Gastroesophageal sphincter (tissue), 4 donors: ENCODE measurements at regions not wholly inside any gene's neighbourhood (a gene's known extent, or its start where the extent isn't known, plus 50 kb on each side); places are given as distances from the start of the nearest gene placed in this dataset.
"Not testable (repeated sequence)": the region's sequence is repeated elsewhere in the genome, so short reads cannot be mapped to it uniquely, and the experiment has no call there.

ENCODE experiments used
- ATAC-seq: fragments of 150-250 bp; one replicate; pipeline ENCODE4 v1.9.1; 2016; ENCODE audit warnings: mild to moderate bottlenecking, moderate library complexity
- H3K27ac ChIP-seq, 4 donors: fragments of 200-600 bp; sonication (generic) in 3 of 4; 1 replicate in 3 of 4; 2 replicates in 1 of 4; pipeline ENCODE4 v1.5.1; 2016 to 2019
- H3K27me3 ChIP-seq: fragments of 200-600 bp; sonication (generic); one replicate; pipeline ENCODE4 v1.5.1; 2019
- H3K36me3 ChIP-seq, 2 donors: fragments of 200-600 bp; sonication (generic); one replicate each; pipeline ENCODE4 v1.5.1; 2019; ENCODE audit warnings: control low read depth in 1 of 2
- H3K4me1 ChIP-seq, 3 donors: fragments of 200-600 bp; sonication (generic); 1 replicate in 2 of 3; 2 replicates in 1 of 3; pipeline ENCODE4 v1.5.1; 2016 to 2019; ENCODE audit warnings: control low read depth in 2 of 3
- H3K4me3 ChIP-seq, 2 donors: fragments of 200-600 bp; sonication (generic); one replicate each; pipeline ENCODE4 v1.5.1; 2019; ENCODE audit warnings: mild to moderate bottlenecking in 1 of 2, moderate library complexity in 1 of 2
- H3K9me3 ChIP-seq, 3 donors: fragments of 200-600 bp; sonication (generic); one replicate each; pipeline ENCODE4 v1.5.1; 2017 to 2019; ENCODE audit warnings: control low read depth in 2 of 3
- EP300 ChIP-seq: sonication (generic); formaldehyde crosslinking; IDR thresholded peaks from one replicate; pipeline ENCODE4 v1.6.1; 2017; ENCODE audit warnings: antibody characterized with exemption, mild to moderate bottlenecking
- POLR2A ChIP-seq, 2 donors: fragments of 450-650 bp; IDR thresholded peaks; one replicate each; pipeline ENCODE4 v1.6.1; 2017; ENCODE audit warnings: antibody characterized with exemption in 2 of 2, mild to moderate bottlenecking in 2 of 2, moderate library complexity in 1 of 2
- POLR2AphosphoS5 ChIP-seq: sonication (generic); formaldehyde crosslinking; IDR thresholded peaks from one replicate; pipeline ENCODE4 v1.6.1; 2017; ENCODE audit warnings: antibody characterized with exemption
- WGBS, 2 donors: methylation state at CpG; one replicate each; pipeline ENCODE4 v1.1.5; 2018; ENCODE audit warnings: low coverage in 1 of 2; 5-methylcytosine and 5-hydroxymethylcytosine counted together
- TF ChIP-seq, protein P1 (sequence below), 4 experiments: fragments of 200-600 bp in 2 of 4; fragments of 450-650 bp in 2 of 4; sonication (generic) in 1 of 4; IDR thresholded peaks; one replicate each; pipeline ENCODE4 v1.5.1; 2017 to 2019; ENCODE audit warnings: antibody characterized with exemption in 4 of 4, mild to moderate bottlenecking in 2 of 4, moderate library complexity in 2 of 4

DNA sequence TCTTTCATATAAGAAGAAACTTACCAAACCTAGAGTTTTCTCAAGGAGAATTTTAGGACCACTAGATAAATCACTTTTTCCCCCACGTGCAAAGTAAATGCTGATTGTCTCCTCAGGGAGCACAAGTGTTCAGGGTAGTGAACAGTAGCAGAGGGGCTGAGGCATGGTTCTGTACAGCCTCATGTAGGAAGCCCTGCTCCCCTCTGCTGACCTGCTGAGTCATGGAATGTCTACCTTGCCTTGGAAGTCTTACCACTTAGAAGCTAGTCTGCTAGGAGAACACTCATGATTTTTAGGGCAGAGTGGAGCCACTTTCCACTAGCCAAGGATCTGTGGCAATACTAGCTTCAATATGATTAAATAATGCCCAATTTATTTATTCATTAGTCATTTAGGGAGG, 2120.6 kb upstream of the RAG2 start:
- H3K27ac ChIP-seq, result no peak overlapping the region
- no peaks in the 10 kb centered on the region for H3K36me3 ChIP-seq
- H3K9me3 ChIP-seq, result no peaks in the 10 kb centered on the region
- WGBS, 2 donors, result 47 to 50% methylated on average over 1 of the region's 1 CpG
- no peak for ATAC-seq
- peaks cover 0 to 9% (median 0%) of the 10 kb centered on the region in 3 donors for H3K4me1 ChIP-seq
- TF ChIP-seq EP300 (no peak), POLR2AphosphoS5 (no peak), POLR2A (IDR thresholded peaks at IDR 0.05) (no peak)
- TF ChIP-seq, protein P1, sequence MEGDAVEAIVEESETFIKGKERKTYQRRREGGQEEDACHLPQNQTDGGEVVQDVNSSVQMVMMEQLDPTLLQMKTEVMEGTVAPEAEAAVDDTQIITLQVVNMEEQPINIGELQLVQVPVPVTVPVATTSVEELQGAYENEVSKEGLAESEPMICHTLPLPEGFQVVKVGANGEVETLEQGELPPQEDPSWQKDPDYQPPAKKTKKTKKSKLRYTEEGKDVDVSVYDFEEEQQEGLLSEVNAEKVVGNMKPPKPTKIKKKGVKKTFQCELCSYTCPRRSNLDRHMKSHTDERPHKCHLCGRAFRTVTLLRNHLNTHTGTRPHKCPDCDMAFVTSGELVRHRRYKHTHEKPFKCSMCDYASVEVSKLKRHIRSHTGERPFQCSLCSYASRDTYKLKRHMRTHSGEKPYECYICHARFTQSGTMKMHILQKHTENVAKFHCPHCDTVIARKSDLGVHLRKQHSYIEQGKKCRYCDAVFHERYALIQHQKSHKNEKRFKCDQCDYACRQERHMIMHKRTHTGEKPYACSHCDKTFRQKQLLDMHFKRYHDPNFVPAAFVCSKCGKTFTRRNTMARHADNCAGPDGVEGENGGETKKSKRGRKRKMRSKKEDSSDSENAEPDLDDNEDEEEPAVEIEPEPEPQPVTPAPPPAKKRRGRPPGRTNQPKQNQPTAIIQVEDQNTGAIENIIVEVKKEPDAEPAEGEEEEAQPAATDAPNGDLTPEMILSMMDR (IDR thresholded peaks at IDR 0.05), result no peak
- H3K27me3 ChIP-seq, result no peaks in the 10 kb centered on the region
- no peak overlapping the region for H3K4me3 ChIP-seq

GRCh38 chr11:38718049-38718448, 2120.0 kb upstream of the RAG2 start:
- H3K36me3 ChIP-seq, result no peaks in the 10 kb centered on the region
- no peak overlapping the region for H3K27ac ChIP-seq
- no peak for ATAC-seq

DNA sequence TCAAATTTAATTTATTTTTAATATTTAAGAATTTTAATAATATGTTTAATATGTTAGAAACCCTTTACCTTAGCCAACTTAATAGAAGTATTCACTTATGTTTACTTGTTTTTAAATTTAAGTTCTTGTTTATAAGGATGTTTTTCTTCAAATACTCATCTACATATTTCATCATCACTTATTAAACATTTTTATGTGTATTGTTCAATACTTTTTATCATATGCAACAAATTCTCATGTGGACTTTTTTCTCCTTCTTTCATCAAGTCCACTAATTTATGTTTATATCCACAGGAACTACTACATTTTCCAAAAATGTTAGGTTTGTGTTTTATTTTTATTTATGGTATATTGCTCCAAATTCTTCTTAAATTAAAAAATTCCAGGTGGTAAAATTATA, 2113.1 kb upstream of the RAG2 start:
- TF ChIP-seq POLR2AphosphoS5, result no peak
- TF ChIP-seq, protein P1 (IDR thresholded peaks at IDR 0.05), result no peak
- Histone ChIP-seq H3K27ac (no peak overlapping the region), H3K27me3 (no peaks in the 10 kb centered on the region), H3K4me3 (no peak overlapping the region), H3K36me3 (no peaks in the 10 kb centered on the region), H3K9me3 (no peaks in the 10 kb centered on the region), H3K4me1 (no peaks in the 10 kb centered on the region)
- no peak for ATAC-seq

More at GRCh38 chr11:38718049-38718448, 2120.0 kb upstream of the RAG2 start:
- no peaks in the 10 kb centered on the region for H3K9me3 ChIP-seq
- H3K27me3 ChIP-seq, result no peaks in the 10 kb centered on the region
- 30 to 57% methylated on average over 2 of the region's 2 CpGs for WGBS, 2 donors
- TF ChIP-seq POLR2A (IDR thresholded peaks at IDR 0.05) (no peak), EP300 (no peak), POLR2AphosphoS5 (no peak)
- TF ChIP-seq, protein P1 (IDR thresholded peaks at IDR 0.05), result no peak
- H3K4me1 ChIP-seq, result peaks cover 0 to 9% (median 0%) of the 10 kb centered on the region in 3 donors
- no peak overlapping the region for H3K4me3 ChIP-seq

DNA sequence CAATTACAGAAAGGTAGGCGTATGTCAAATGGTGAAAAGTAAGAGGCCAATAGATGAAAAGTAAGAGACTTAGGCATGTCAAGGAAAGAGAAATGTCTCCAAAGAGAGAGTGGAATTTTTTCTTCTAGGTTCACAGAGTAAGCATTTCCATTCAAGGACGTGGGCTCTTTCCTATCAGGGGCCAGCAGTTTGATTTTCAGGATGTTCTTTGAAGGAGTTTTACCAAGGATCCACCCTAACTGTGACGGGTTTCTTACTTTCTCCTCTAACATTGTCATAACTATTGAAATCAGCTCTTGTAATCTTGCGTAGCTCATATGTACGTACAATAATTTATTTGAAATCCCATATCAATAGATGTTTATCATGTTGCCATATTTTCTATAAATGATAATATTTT, 2112.2 kb upstream of the RAG2 start:
- 78 to 82% methylated on average over 5 of the region's 5 CpGs for WGBS, 2 donors
- no peaks in the 10 kb centered on the region for H3K9me3 ChIP-seq
- H3K4me3 ChIP-seq, result no peak overlapping the region
- H3K4me1 ChIP-seq, result no peaks in the 10 kb centered on the region
- TF ChIP-seq, protein P1 (IDR thresholded peaks at IDR 0.05), result no peak
- TF ChIP-seq POLR2AphosphoS5 (no peak), EP300 (no peak), POLR2A (IDR thresholded peaks at IDR 0.05) (no peak)
- no peak for ATAC-seq
- no peak overlapping the region for H3K27ac ChIP-seq
- no peaks in the 10 kb centered on the region for H3K36me3 ChIP-seq
- H3K27me3 ChIP-seq, result no peaks in the 10 kb centered on the region

GRCh38 chr11:38700111-38700510, 2102.1 kb upstream of the RAG2 start:
- no peaks in the 10 kb centered on the region for H3K4me1 ChIP-seq
- WGBS, 2 donors, result 51 to 64% methylated on average over 2 of the region's 2 CpGs
- H3K27ac ChIP-seq, result no peak overlapping the region
- no peaks in the 10 kb centered on the region for H3K27me3 ChIP-seq
- TF ChIP-seq POLR2AphosphoS5 (no peak), EP300 (no peak)
- H3K36me3 ChIP-seq, result no peaks in the 10 kb centered on the region
- H3K4me3 ChIP-seq, result no peak overlapping the region
- no peaks in the 10 kb centered on the region for H3K9me3 ChIP-seq
- ATAC-seq, result no peak

- no CpG with 5 or more reads among the region's 1 CpG for WGBS, 2 donors
- H3K36me3 ChIP-seq, result no peaks in the 10 kb centered on the region
- H3K4me1 ChIP-seq, result no peaks in the 10 kb centered on the region
- no peaks in the 10 kb centered on the region for H3K27me3 ChIP-seq
- no peak overlapping the region for H3K27ac ChIP-seq
- H3K9me3 ChIP-seq, result no peaks in the 10 kb centered on the region
- ATAC-seq, result no peak
- no peak for TF ChIP-seq POLR2AphosphoS5
- no peak for TF ChIP-seq EP300
- TF ChIP-seq, protein P1 (IDR thresholded peaks at IDR 0.05), result no peak
- no peak for TF ChIP-seq POLR2A (IDR thresholded peaks at IDR 0.05)
- H3K4me3 ChIP-seq, result no peak overlapping the region
Observed at GRCh38 chr11:38693306-38693705, 2095.3 kb upstream of the RAG2 start.

DNA sequence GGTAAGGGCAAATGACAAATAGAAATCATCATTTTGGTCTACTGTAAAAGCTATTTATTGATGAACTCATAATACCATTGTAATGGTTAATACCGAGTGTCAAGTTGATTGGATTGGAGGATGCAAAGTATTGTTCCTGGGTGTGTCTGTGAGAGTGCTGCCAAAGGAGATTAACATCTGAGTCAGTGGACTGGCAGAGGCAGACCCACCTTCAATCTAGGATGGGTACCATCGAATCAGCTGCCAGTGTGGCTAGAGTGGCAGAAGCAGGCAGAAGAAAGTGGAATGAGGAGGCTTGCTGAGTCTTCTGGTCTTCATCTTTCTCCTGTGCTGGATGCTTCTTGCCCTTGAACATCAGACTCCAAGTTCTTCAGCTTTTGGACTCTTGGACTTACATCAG, 2092.2 kb upstream of the RAG2 start:
- ATAC-seq, H3K4me1 ChIP-seq, H3K27me3 ChIP-seq, H3K4me3 ChIP-seq, H3K27ac ChIP-seq, H3K9me3 ChIP-seq, H3K36me3 ChIP-seq: not testable (repeated sequence)
- WGBS, 2 donors, result 83 to 88% methylated on average over 1 to 2 of the region's 2 CpGs
